Type B pancreatic cell (in vitro differentiated cells): ENCODE measurements at regions not wholly inside any gene's neighbourhood (a gene's known extent, or its start where the extent isn't known, plus 50 kb on each side); places are given as distances from the start of the nearest gene placed in this dataset.

Experiments used
- DNase-seq: peaks from one replicate; pipeline ENCODE4 v3.0.0; 2021; ENCODE audit warnings: mixed read lengths; ENCODE audit not compliant: unreplicated experiment; ENCODE audit errors: extremely low spot score
- H3K27ac Mint-ChIP-seq: 2 replicates; pipeline ENCODE4 v1.8.0; 2021; ENCODE audit warnings: mild to moderate bottlenecking, mixed read lengths
- H3K27me3 Mint-ChIP-seq: 2 replicates; pipeline ENCODE4 v1.8.0; 2021; ENCODE audit warnings: mixed read lengths
- H3K36me3 Mint-ChIP-seq: 2 replicates; pipeline ENCODE4 v1.8.0; 2021; ENCODE audit warnings: mixed read lengths
- H3K4me1 Mint-ChIP-seq: one replicate; pipeline ENCODE4 v1.8.0; 2021; ENCODE audit warnings: mixed read lengths; ENCODE audit not compliant: unreplicated experiment
- H3K4me3 Mint-ChIP-seq: 2 replicates; pipeline ENCODE4 v1.8.0; 2021; ENCODE audit warnings: mild to moderate bottlenecking, mixed read lengths
- H3K9me3 Mint-ChIP-seq: 2 replicates; pipeline ENCODE4 v1.8.0; 2021; ENCODE audit warnings: mixed read lengths
- TF ChIP-seq, protein P1 (sequence below): fragments of 200-600 bp; sonication (generic); conservative IDR thresholded peaks from 2 replicates; pipeline ENCODE4 v1.5.0; 2021; ENCODE audit warnings: antibody characterized with exemption, mild to moderate bottlenecking

DNA sequence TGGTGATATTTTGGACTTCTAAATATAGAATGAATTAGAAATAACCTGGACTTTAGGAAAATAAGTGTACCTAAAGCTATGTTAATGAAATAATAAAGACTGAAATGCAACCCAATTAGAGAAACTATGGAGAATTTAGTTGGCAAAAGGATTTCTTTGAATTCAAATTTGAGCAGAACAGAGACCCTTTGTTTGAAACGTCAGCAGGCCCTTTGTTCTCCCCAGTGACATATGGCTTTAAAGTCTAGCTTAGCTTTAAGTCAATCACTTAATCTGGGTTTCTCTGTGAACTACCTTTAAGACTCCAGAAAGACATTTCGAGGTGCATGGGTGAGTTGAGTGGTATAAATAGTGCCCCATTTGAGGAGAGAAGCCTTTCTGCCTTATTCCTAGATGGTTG lies 130.5 kb upstream of the CREB1 start:
- DNase-seq, result no peak
- Mint-ChIP-seq H3K9me3 (peaks cover 6% of the 10 kb centered on the region), H3K36me3 (peaks cover 7% of the 10 kb centered on the region), H3K4me1 (peaks cover 26% of the 10 kb centered on the region), H3K27ac (no peak overlapping the region), H3K4me3 (no peak overlapping the region), H3K27me3 (no peaks in the 10 kb centered on the region)
- TF ChIP-seq, protein P1, sequence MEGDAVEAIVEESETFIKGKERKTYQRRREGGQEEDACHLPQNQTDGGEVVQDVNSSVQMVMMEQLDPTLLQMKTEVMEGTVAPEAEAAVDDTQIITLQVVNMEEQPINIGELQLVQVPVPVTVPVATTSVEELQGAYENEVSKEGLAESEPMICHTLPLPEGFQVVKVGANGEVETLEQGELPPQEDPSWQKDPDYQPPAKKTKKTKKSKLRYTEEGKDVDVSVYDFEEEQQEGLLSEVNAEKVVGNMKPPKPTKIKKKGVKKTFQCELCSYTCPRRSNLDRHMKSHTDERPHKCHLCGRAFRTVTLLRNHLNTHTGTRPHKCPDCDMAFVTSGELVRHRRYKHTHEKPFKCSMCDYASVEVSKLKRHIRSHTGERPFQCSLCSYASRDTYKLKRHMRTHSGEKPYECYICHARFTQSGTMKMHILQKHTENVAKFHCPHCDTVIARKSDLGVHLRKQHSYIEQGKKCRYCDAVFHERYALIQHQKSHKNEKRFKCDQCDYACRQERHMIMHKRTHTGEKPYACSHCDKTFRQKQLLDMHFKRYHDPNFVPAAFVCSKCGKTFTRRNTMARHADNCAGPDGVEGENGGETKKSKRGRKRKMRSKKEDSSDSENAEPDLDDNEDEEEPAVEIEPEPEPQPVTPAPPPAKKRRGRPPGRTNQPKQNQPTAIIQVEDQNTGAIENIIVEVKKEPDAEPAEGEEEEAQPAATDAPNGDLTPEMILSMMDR, result no peak

DNA sequence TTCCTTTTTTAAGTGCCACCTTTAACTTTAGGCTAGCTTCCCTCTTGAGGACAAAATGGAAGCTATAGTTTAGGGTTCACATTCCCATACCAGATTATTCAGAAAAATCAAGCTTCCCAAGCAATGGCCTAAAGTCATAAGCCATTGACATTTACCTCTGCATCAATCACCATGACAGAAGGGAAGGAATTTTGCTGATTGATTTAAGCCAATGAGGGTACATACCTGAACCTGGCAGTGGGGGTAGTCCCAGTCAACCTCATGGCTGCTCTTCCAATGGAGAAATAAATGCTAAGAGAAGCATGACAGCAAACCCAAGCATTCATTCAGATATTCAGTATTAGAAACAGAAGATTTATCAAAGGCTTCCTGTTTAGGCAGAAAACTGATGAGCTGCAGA lies 128.4 kb upstream of the CREB1 start:
- TF ChIP-seq, protein P1, result no peak
- H3K4me1 Mint-ChIP-seq, result peaks cover 13% of the 10 kb centered on the region
- H3K9me3 Mint-ChIP-seq, result no peaks in the 10 kb centered on the region
- DNase-seq, result no peak
- H3K27ac Mint-ChIP-seq, result no peak overlapping the region
- no peaks in the 10 kb centered on the region for H3K27me3 Mint-ChIP-seq
- H3K36me3 Mint-ChIP-seq, result no peaks in the 10 kb centered on the region
- no peak overlapping the region for H3K4me3 Mint-ChIP-seq

DNA sequence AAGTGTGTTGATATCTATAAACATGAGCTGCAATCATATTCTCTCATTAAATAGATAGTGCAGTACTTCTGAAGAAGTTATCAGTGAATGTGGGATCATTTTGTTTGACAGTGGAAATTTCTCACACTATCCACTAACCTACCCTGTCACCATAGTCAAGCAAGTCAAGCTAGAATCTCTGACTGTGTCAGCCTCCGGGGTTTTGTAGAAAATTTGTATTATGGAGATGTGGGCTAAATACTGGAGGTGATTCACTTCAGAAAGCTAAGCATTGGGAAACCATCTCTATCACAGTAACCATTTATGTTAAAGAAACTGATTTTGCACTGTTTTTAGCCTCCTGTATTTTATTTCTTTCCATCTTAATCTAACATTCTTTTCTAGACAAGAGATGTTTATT lies 126.6 kb upstream of the CREB1 start:
- Mint-ChIP-seq H3K4me1 (peaks cover 15% of the 10 kb centered on the region), H3K36me3 (no peaks in the 10 kb centered on the region), H3K27ac (no peak overlapping the region), H3K4me3 (no peak overlapping the region), H3K9me3 (no peaks in the 10 kb centered on the region), H3K27me3 (no peaks in the 10 kb centered on the region)
- no peak for DNase-seq
- TF ChIP-seq, protein P1, result no peak

DNA sequence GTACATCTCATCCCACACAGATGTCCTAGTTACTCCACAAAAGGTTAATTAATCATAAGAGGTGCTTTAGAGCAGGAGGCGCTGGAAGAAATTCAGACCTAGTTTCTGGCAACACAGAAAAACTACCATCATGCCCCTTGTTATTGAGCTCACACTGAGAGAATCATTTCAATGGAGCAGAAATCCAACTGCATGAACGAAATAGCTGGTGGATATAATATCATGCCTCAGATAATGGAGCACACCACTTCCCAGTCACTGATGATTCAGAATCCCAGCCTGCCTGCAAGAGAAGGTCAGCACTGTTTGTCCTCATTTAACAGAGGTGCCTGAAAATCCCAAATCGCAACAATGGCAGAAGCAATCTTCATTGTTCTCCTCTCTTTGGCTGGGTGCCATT lies 125.8 kb upstream of the CREB1 start:
- H3K4me3 Mint-ChIP-seq, result no peak overlapping the region
- no peak overlapping the region for H3K27ac Mint-ChIP-seq
- no peaks in the 10 kb centered on the region for H3K9me3 Mint-ChIP-seq
- TF ChIP-seq, protein P1, result no peak
- DNase-seq, result no peak
- no peaks in the 10 kb centered on the region for H3K27me3 Mint-ChIP-seq
- no peaks in the 10 kb centered on the region for H3K36me3 Mint-ChIP-seq
- H3K4me1 Mint-ChIP-seq, result peaks cover 14% of the 10 kb centered on the region

DNA sequence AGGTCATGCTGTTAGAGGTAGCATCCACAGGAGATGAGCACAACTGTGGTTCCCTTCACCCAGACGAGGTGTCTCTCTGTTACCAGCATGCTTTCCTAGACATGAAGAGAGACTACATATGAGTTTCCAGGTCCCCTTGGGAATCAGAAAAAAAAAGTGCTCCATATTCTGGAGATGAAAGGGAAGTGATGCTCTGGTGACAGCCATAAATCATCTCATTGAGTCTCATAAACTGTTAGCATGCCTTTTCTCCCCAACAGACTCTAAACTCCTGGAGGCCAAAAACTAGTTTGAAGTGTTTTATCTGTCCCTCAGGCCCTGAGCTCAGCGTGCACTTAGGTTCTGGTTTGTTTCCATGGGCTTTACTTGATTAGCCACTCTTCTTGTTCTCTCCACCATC lies 124.6 kb upstream of the CREB1 start:
- peaks cover 24% of the 10 kb centered on the region for H3K4me1 Mint-ChIP-seq
- no peaks in the 10 kb centered on the region for H3K27me3 Mint-ChIP-seq
- TF ChIP-seq, protein P1, result no peak
- no peak overlapping the region for H3K27ac Mint-ChIP-seq
- no peaks in the 10 kb centered on the region for H3K9me3 Mint-ChIP-seq
- H3K36me3 Mint-ChIP-seq, result no peaks in the 10 kb centered on the region
- no peak overlapping the region for H3K4me3 Mint-ChIP-seq
- DNase-seq, result no peak
